ENCODE measurements at regions not wholly inside any gene's neighbourhood (a gene's known extent, or its start where the extent isn't known, plus 50 kb on each side); places are given as distances from the start of the nearest gene placed in this dataset.

DNA sequence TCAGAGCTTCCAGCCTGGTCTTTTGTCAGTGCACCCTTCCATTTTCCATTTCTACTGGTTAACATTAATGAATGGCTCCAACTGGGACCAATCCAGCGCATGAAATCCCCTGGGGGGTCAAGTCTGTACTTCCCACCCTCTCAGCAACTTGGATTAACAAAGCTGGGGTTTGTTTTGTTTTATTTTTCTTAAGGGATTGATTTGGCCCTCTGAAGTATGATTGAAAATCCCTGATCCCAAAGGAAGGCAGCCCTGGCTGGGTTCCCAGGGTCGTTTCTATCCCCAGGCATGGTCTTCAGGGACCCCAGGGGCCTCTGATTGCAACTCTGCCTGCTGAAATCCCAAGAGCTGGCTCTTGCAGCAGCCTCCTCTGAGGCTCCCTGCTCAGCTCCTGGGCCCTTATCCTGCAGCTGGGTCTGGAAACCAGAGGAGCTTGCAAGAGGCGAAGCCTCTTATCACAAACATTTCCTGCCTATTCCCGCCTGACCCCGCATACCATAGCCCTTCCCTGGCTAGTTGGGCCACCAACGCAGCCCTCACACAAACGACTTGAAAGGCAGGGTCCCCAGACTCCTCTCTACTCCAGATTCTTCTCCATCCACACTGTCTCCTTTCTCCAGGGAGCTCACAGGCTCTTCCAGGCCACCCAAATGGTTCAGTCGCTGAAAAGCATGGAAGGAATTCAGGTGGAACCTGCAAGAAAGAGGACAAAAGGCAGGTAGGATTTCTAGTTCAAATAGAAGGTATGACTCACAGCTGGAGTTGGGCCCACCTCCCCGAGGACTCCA is 109.7 kb upstream of the PKDCC start:
- Histone ChIP-seq H3K27me3 (ENCODE audit: control insufficient read depth, insufficient read depth, low read length) (no peaks in the 10 kb centered on the region), H3K36me3 (replicated peaks; ENCODE audit: control insufficient read depth, insufficient read depth, low read length) (no peaks in the 10 kb centered on the region), H3K4me3 (ENCODE audit: insufficient read depth, low read depth, low read length) (no peak overlapping the region)
- no peak for DNase-seq

GRCh38 chr2:41940060-41940744 is 107.6 kb upstream of the PKDCC start:
- Histone ChIP-seq H3K27me3 (ENCODE audit: control insufficient read depth, insufficient read depth, low read length) (no peaks in the 10 kb centered on the region), H3K4me3 (ENCODE audit: insufficient read depth, low read depth, low read length) (no peak overlapping the region), H3K36me3 (replicated peaks; ENCODE audit: control insufficient read depth, insufficient read depth, low read length) (no peaks in the 10 kb centered on the region)
- DNase-seq = no peak

GRCh38 chr2:41940745-41941063 is 107.1 kb upstream of the PKDCC start:
- no peak overlapping the region for H3K4me3 ChIP-seq (ENCODE audit: insufficient read depth, low read depth, low read length)
- DNase-seq = no peak
- no peaks in the 10 kb centered on the region for H3K27me3 ChIP-seq (ENCODE audit: control insufficient read depth, insufficient read depth, low read length)
- H3K36me3 ChIP-seq (replicated peaks; ENCODE audit: control insufficient read depth, insufficient read depth, low read length) = no peaks in the 10 kb centered on the region

- no peak for DNase-seq
- 0 out of 2 replicates have a peak, but pooled peaks cover 2% of the 10 kb centered on the region for H3K27me3 ChIP-seq (ENCODE audit: control insufficient read depth, insufficient read depth, low read length)
- H3K4me3 ChIP-seq (ENCODE audit: insufficient read depth, low read depth, low read length) = no peak overlapping the region
- H3K36me3 ChIP-seq (replicated peaks; ENCODE audit: control insufficient read depth, insufficient read depth, low read length) = no peaks in the 10 kb centered on the region
Observed at GRCh38 chr2:41941831-41942230, 106.0 kb upstream of the PKDCC start.

GRCh38 chr2:41942278-41942677 is 105.5 kb upstream of the PKDCC start:
- no peaks in the 10 kb centered on the region for H3K36me3 ChIP-seq (replicated peaks; ENCODE audit: control insufficient read depth, insufficient read depth, low read length)
- no peak for DNase-seq
- H3K27me3 ChIP-seq (ENCODE audit: control insufficient read depth, insufficient read depth, low read length) = 0 out of 2 replicates have a peak, but pooled peaks cover 2% of the 10 kb centered on the region
- no peak overlapping the region for H3K4me3 ChIP-seq (ENCODE audit: insufficient read depth, low read depth, low read length)

DNA sequence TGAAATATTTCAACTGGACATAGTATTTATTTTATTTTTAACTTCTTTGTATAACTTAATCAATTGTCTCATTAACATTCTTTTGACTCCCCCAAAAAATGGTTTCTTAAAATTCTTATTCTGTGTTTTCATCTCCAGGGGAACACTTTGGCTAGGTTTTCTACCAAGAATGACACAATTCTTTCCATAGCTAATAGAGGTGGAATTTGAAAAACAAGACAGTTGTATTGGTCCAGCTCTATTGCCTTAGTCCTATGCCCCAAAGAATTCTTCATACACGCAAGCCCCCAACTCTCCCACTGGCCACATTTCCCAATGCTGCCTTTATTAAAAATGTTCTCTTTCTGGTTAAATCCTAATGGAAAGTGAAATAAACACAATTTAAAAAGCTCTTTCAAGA is 104.7 kb upstream of the PKDCC start:
- no peak overlapping the region for H3K4me3 ChIP-seq (ENCODE audit: insufficient read depth, low read depth, low read length)
- DNase-seq = no peak
- H3K27me3 ChIP-seq (ENCODE audit: control insufficient read depth, insufficient read depth, low read length) = peaks cover 2% of the 10 kb centered on the region; the same call in 1 of the 2 replicates
- no peaks in the 10 kb centered on the region for H3K36me3 ChIP-seq (replicated peaks; ENCODE audit: control insufficient read depth, insufficient read depth, low read length)

DNA sequence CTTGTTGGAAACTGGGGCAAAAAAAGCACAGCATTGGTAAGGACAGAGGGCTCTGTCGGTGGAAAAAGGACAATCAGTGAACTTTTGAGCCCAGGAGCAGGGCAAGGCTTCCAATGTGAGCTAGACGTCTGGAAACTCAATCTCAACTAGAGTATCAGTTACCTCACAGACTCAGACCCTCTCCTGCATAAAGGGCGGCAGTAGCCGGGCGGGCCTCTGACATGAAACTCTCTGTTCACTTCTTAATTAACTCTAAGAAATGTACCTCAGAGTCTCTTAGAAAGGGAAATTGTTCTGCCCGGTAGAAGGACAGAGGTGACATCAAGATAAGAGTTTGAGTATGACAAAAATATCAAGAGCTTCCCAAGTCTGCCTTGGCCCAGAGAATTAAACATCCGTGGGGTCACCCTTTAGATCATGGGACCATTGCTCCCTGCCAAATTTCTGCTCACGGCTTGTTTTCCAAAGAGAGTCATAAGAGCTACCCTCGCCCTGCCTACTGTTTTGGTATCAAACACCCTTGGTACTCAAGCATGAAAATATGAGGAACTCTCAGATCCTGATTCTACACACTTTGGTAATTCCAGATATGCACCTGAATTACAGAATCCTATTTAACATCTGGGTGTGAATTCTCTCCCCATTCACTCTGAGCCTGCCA is 103.5 kb upstream of the PKDCC start:
- Histone ChIP-seq H3K4me3 (ENCODE audit: insufficient read depth, low read depth, low read length) (no peak overlapping the region), H3K36me3 (replicated peaks; ENCODE audit: control insufficient read depth, insufficient read depth, low read length) (no peaks in the 10 kb centered on the region), H3K27me3 (ENCODE audit: control insufficient read depth, insufficient read depth, low read length) (peaks cover 2% of the 10 kb centered on the region; the same call in 1 of the 2 replicates)
- no peak for DNase-seq

DNA sequence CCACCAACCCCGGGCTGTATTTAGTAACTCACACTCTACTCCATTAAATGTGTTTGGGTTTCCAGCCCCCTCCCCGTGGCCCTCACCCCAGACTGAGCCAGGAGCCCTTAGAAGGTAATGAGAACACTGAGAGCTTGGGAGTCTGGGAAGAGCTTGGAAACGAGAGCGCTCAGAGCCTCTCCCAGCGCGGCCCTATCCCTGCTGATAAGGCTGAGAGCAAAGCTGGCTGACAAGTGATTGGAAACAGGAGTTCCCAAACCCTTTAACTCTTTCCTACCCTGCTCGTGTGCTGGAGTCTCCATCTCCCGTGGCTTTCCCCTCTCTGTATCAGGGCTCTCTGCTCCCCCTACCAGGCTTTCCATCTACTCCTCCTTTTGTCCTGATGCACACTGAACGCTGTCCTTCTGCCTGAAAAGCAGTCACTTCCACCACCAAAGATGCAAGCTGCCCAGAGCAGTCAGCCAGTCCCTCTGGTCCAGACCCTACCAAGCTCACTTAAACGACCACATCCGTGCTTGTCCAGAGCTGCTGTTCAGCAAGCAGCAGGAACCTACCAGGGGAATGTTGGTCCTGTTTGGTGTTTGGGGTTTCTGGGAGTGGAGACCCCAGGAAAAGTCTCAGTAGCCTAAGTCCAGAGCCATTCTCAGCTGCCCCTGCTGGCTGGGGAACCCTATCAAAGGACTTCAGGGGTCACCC is 100.0 kb upstream of the PKDCC start:
- H3K4me3 ChIP-seq (ENCODE audit: insufficient read depth, low read depth, low read length) = no peak overlapping the region
- DNase-seq = no peak
- H3K36me3 ChIP-seq (replicated peaks; ENCODE audit: control insufficient read depth, insufficient read depth, low read length) = no peaks in the 10 kb centered on the region
- peaks cover 2% of the 10 kb centered on the region; the same call in 1 of the 2 replicates for H3K27me3 ChIP-seq (ENCODE audit: control insufficient read depth, insufficient read depth, low read length)

- Histone ChIP-seq H3K4me3 (ENCODE audit: insufficient read depth, low read depth, low read length) (no peak overlapping the region), H3K27me3 (ENCODE audit: control insufficient read depth, insufficient read depth, low read length) (peaks cover 2% of the 10 kb centered on the region; the same call in 1 of the 2 replicates), H3K36me3 (replicated peaks; ENCODE audit: control insufficient read depth, insufficient read depth, low read length) (no peaks in the 10 kb centered on the region)
- DNase-seq = peak; percentile 63
Observed at GRCh38 chr2:41948397-41948763, 99.4 kb upstream of the PKDCC start.

GRCh38 chr2:41949091-41949882 is 98.5 kb upstream of the PKDCC start:
- H3K36me3 ChIP-seq (replicated peaks; ENCODE audit: control insufficient read depth, insufficient read depth, low read length) = no peaks in the 10 kb centered on the region
- no peak overlapping the region for H3K4me3 ChIP-seq (ENCODE audit: insufficient read depth, low read depth, low read length)
- DNase-seq = no peak
- peaks cover 2% of the 10 kb centered on the region; the same call in 1 of the 2 replicates for H3K27me3 ChIP-seq (ENCODE audit: control insufficient read depth, insufficient read depth, low read length)

- peaks cover 2% of the 10 kb centered on the region; the same call in 1 of the 2 replicates for H3K27me3 ChIP-seq (ENCODE audit: control insufficient read depth, insufficient read depth, low read length)
- no peak for DNase-seq
- no peaks in the 10 kb centered on the region for H3K36me3 ChIP-seq (replicated peaks; ENCODE audit: control insufficient read depth, insufficient read depth, low read length)
- no peak overlapping the region for H3K4me3 ChIP-seq (ENCODE audit: insufficient read depth, low read depth, low read length)
Observed at GRCh38 chr2:41949883-41950665, 97.7 kb upstream of the PKDCC start.

DNA sequence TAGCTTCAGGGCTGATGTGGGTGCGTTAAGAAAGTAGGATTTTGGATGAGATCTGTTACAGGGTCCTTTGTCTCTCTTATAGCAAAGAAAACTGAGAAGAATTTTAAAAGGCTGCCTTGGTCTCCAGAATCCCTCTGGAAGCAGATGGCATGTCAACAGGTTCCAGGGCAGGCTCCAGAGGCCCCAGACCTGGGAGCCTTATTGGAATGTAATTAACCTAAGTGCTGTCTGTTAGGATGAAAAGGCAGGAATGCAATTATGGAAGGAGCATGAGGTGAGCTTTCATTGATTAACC is 97.2 kb upstream of the PKDCC start:
- DNase-seq = no peak
- H3K36me3 ChIP-seq (replicated peaks; ENCODE audit: control insufficient read depth, insufficient read depth, low read length) = no peaks in the 10 kb centered on the region
- peaks cover 2% of the 10 kb centered on the region; the same call in 1 of the 2 replicates for H3K27me3 ChIP-seq (ENCODE audit: control insufficient read depth, insufficient read depth, low read length)
- H3K4me3 ChIP-seq (ENCODE audit: insufficient read depth, low read depth, low read length) = no peak overlapping the region
